ENCODE measurements at regions not wholly inside any gene's neighbourhood (a gene's known extent, or its start where the extent isn't known, plus 50 kb on each side); places are given as distances from the start of the nearest gene placed in this dataset.

- H3K27ac Mint-ChIP-seq (ENCODE audit: unreplicated experiment): no peak overlapping the region
- H3K36me3 Mint-ChIP-seq (ENCODE audit: unreplicated experiment): no peaks in the 10 kb centered on the region
- no peak for TF ChIP-seq CTCF (IDR thresholded peaks at IDR 0.05)
- no peaks in the 10 kb centered on the region for H3K27me3 Mint-ChIP-seq (ENCODE audit: unreplicated experiment)
- no peak overlapping the region for H3K4me3 Mint-ChIP-seq (ENCODE audit: unreplicated experiment)
- peaks cover 7% of the 10 kb centered on the region for H3K4me1 Mint-ChIP-seq (ENCODE audit: unreplicated experiment)
- DNase-seq (ENCODE audit: extremely low spot score, unreplicated experiment): no peak
- no peaks in the 10 kb centered on the region for H3K9me3 Mint-ChIP-seq (ENCODE audit: unreplicated experiment)
These were observed 791.1 kb upstream of the SOX11 start for GRCh38 chr2:4900861-4901770.

- H3K4me3 Mint-ChIP-seq (ENCODE audit: unreplicated experiment): no peak overlapping the region
- no peak for TF ChIP-seq CTCF (IDR thresholded peaks at IDR 0.05)
- DNase-seq (ENCODE audit: extremely low spot score, unreplicated experiment): no peak
- H3K27me3 Mint-ChIP-seq (ENCODE audit: unreplicated experiment): no peaks in the 10 kb centered on the region
- no peak overlapping the region for H3K27ac Mint-ChIP-seq (ENCODE audit: unreplicated experiment)
- H3K9me3 Mint-ChIP-seq (ENCODE audit: unreplicated experiment): no peaks in the 10 kb centered on the region
- no peaks in the 10 kb centered on the region for H3K36me3 Mint-ChIP-seq (ENCODE audit: unreplicated experiment)
- H3K4me1 Mint-ChIP-seq (ENCODE audit: unreplicated experiment): peaks cover 4% of the 10 kb centered on the region
These were observed 788.4 kb upstream of the SOX11 start for GRCh38 chr2:4903656-4904348.

- Mint-ChIP-seq H3K27me3 (ENCODE audit: unreplicated experiment) (no peaks in the 10 kb centered on the region), H3K27ac (ENCODE audit: unreplicated experiment) (no peak overlapping the region), H3K9me3 (ENCODE audit: unreplicated experiment) (peaks cover 4% of the 10 kb centered on the region), H3K4me1 (ENCODE audit: unreplicated experiment) (no peaks in the 10 kb centered on the region), H3K4me3 (ENCODE audit: unreplicated experiment) (no peak overlapping the region), H3K36me3 (ENCODE audit: unreplicated experiment) (no peaks in the 10 kb centered on the region)
- no peak for DNase-seq (ENCODE audit: extremely low spot score, unreplicated experiment)
- TF ChIP-seq CTCF (IDR thresholded peaks at IDR 0.05): no peak
These were observed 783.7 kb upstream of the SOX11 start for GRCh38 chr2:4908461-4908860.

- TF ChIP-seq CTCF (IDR thresholded peaks at IDR 0.05): no peak
- H3K36me3 Mint-ChIP-seq (ENCODE audit: unreplicated experiment): no peaks in the 10 kb centered on the region
- DNase-seq (ENCODE audit: extremely low spot score, unreplicated experiment): no peak
- H3K27me3 Mint-ChIP-seq (ENCODE audit: unreplicated experiment): no peaks in the 10 kb centered on the region
- no peaks in the 10 kb centered on the region for H3K4me1 Mint-ChIP-seq (ENCODE audit: unreplicated experiment)
- H3K27ac Mint-ChIP-seq (ENCODE audit: unreplicated experiment): no peak overlapping the region
- no peak overlapping the region for H3K4me3 Mint-ChIP-seq (ENCODE audit: unreplicated experiment)
- peaks cover 4% of the 10 kb centered on the region for H3K9me3 Mint-ChIP-seq (ENCODE audit: unreplicated experiment)
These were observed 782.7 kb upstream of the SOX11 start for GRCh38 chr2:4909346-4910009.

- DNase-seq (ENCODE audit: extremely low spot score, unreplicated experiment): no peak
- no peak overlapping the region for H3K4me3 Mint-ChIP-seq (ENCODE audit: unreplicated experiment)
- peaks cover 10% of the 10 kb centered on the region for H3K9me3 Mint-ChIP-seq (ENCODE audit: unreplicated experiment)
- H3K27me3 Mint-ChIP-seq (ENCODE audit: unreplicated experiment): no peaks in the 10 kb centered on the region
- TF ChIP-seq CTCF (IDR thresholded peaks at IDR 0.05): no peak
- H3K36me3 Mint-ChIP-seq (ENCODE audit: unreplicated experiment): no peaks in the 10 kb centered on the region
- H3K4me1 Mint-ChIP-seq (ENCODE audit: unreplicated experiment): no peaks in the 10 kb centered on the region
- H3K27ac Mint-ChIP-seq (ENCODE audit: unreplicated experiment): no peak overlapping the region
These were observed 778.1 kb upstream of the SOX11 start for GRCh38 chr2:4914036-4914435.

All from osteocyte (in vitro differentiated cells).